HEK293T (cell line): ENCODE measurements at regions not wholly inside any gene's neighbourhood (a gene's known extent, or its start where the extent isn't known, plus 50 kb on each side); places are given as distances from the start of the nearest gene placed in this dataset.

ENCODE experiments used
- CTCF ChIA-PET: fragments of 350-600 bp; formaldehyde crosslinking; extraction: SDS; loops from one replicate; lab custom pipeline; 2021; ENCODE audit warnings: antibody characterized with exemption, inconsistent platforms; lab: Yijun Ruan, JAX
- POLR2A ChIA-PET: fragments of 350-600 bp; formaldehyde crosslinking; extraction: SDS; loops from one replicate; lab custom pipeline; 2020; ENCODE audit warnings: antibody characterized with exemption, inconsistent platforms; lab: Yijun Ruan, JAX
- DNase-seq: peaks from one replicate; pipeline ENCODE4 v3.0.0; 2012; ENCODE audit warnings: mixed read lengths; ENCODE audit errors: extremely low spot score
- ARNT ChIP-seq: fragments of 450-650 bp; IDR thresholded peaks from 2 replicates; pipeline ENCODE4 v1.6.1; 2017; ENCODE audit warnings: mild to moderate bottlenecking
- BHLHE40 ChIP-seq: fragments of 450-650 bp; IDR thresholded peaks from 2 replicates; pipeline ENCODE4 v1.6.1; 2016; ENCODE audit warnings: mild to moderate bottlenecking, moderate library complexity, borderline replicate concordance
- CTBP1 ChIP-seq: fragments of 450-650 bp; IDR thresholded peaks from 2 replicates; pipeline ENCODE4 v1.6.1; 2016; ENCODE audit warnings: borderline replicate concordance
- ELF4 ChIP-seq: fragments of 450-650 bp; IDR thresholded peaks from 2 replicates; pipeline ENCODE4 v1.6.1; 2017; ENCODE audit warnings: antibody characterized with exemption
- FOXA1 ChIP-seq: fragments of 450-650 bp; IDR thresholded peaks from 2 replicates; pipeline ENCODE4 v1.6.1; 2016; ENCODE audit warnings: mild to moderate bottlenecking
- FOXK2 ChIP-seq: fragments of 450-650 bp; IDR thresholded peaks from 2 replicates; pipeline ENCODE4 v1.6.1; 2016; ENCODE audit warnings: mild to moderate bottlenecking
- FOXM1 ChIP-seq: fragments of 450-650 bp; IDR thresholded peaks from 2 replicates; pipeline ENCODE4 v1.6.1; 2017; ENCODE audit warnings: mild to moderate bottlenecking, borderline replicate concordance
- HDGF ChIP-seq: fragments of 450-650 bp; IDR thresholded peaks from 2 replicates; pipeline ENCODE4 v1.6.1; 2017; ENCODE audit warnings: antibody characterized with exemption, borderline replicate concordance
- L3MBTL2 ChIP-seq: fragments of 450-650 bp; conservative IDR thresholded peaks from 2 replicates; pipeline ENCODE4 v1.6.1; 2016; ENCODE audit warnings: mild to moderate bottlenecking
- LEF1 ChIP-seq: fragments of 450-650 bp; IDR thresholded peaks from 2 replicates; pipeline ENCODE4 v1.6.1; 2017; ENCODE audit warnings: mild to moderate bottlenecking, borderline replicate concordance
- NFRKB ChIP-seq: fragments of 450-650 bp; IDR thresholded peaks from 2 replicates; pipeline ENCODE4 v1.6.1; 2016; ENCODE audit warnings: mild to moderate bottlenecking, moderate library complexity
- PKNOX1 ChIP-seq: fragments of 450-650 bp; IDR thresholded peaks from 2 replicates; pipeline ENCODE4 v1.6.1; 2016
- SP1 ChIP-seq: fragments of 450-650 bp; IDR thresholded peaks from 2 replicates; pipeline ENCODE4 v1.6.1; 2017
- SUZ12 ChIP-seq: fragments of 450-650 bp; IDR thresholded peaks from 2 replicates; pipeline ENCODE4 v1.6.1; 2016; ENCODE audit warnings: mild to moderate bottlenecking
- TARDBP ChIP-seq: fragments of 450-650 bp; IDR thresholded peaks from 2 replicates; pipeline ENCODE4 v1.6.1; 2016
- ZNF384 ChIP-seq: fragments of 450-650 bp; IDR thresholded peaks from 2 replicates; pipeline ENCODE4 v1.6.1; 2016

GRCh38 chr5:163623524-163623923, 118.1 kb downstream of the MAT2B start:
- ChIA-PET CTCF (no interaction called here), POLR2A (no interaction called here)
- TF ChIP-seq SP1: no peak
- no peak for DNase-seq

DNA sequence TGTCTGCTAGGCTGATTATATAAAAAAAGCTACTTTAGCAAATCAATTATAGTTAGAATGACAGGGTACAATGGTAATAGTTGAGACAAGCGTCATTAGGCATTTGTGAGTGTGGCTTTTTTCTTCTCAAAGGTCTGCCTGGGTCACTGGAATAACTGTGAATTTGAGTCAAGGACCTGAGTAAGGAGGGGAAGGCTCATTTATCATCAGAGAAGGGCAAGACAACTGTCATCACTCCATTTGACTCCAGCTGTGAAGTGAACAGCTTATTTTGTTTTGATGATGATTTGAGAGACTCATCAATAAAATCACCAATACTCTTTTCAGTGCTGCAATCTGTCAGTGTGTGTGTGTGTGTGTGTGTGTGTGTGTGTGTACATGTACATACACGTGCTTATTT, 118.6 kb downstream of the MAT2B start:
- TF ChIP-seq BHLHE40: no peak
- no peak for TF ChIP-seq FOXM1
- no peak for TF ChIP-seq LEF1
- TF ChIP-seq HDGF: no peak
- TF ChIP-seq L3MBTL2: no peak
- TF ChIP-seq FOXK2: no peak
- TF ChIP-seq ELF4: no peak
- no peak for TF ChIP-seq FOXA1
- TF ChIP-seq CTBP1: no peak
- no peak for TF ChIP-seq SP1
- no peak for TF ChIP-seq ZNF384
- no peak for TF ChIP-seq PKNOX1
- no peak for TF ChIP-seq NFRKB
- TF ChIP-seq SUZ12: no peak
- TF ChIP-seq ARNT: no peak
- no peak for TF ChIP-seq TARDBP
- no peak for DNase-seq
- CTCF ChIA-PET: no interaction called here
- POLR2A ChIA-PET: no interaction called here

GRCh38 chr5:163624431-163624830, 119.0 kb downstream of the MAT2B start:
- CTCF ChIA-PET: no interaction called here
- POLR2A ChIA-PET: no interaction called here
- TF ChIP-seq PKNOX1 (no peak), TARDBP (no peak), CTBP1 (no peak), ARNT (no peak), L3MBTL2 (no peak), SUZ12 (no peak), LEF1 (no peak), NFRKB (no peak)
- no peak for DNase-seq

DNA sequence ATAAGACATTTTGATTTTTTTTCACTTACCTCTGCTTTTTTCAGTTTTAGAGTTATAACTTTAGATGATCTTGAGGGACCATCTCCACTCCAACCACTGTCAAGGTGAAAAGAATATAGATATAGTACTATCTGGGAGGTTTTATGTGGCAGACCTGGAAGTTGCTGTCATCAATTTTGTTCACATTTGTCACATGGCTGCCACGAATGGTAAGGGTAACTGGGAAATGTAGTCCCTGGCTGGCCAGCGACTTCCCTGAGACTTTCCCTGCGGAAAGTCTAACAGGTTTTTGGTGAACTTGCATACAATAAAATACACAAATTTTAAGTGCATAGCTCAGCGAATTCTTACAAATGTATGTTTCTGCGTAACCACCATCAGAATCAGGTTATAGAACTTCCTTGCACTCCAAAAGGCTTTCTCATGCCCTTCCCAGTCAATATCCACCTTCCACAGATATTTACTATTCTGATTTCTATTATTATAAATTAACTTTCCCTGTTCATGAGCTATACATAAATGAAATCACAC, 121.5 kb downstream of the MAT2B start:
- ChIA-PET CTCF (no interaction called here), POLR2A (no interaction called here)
- TF ChIP-seq L3MBTL2: no peak
- TF ChIP-seq ZNF384: no peak
- TF ChIP-seq ARNT: no peak
- TF ChIP-seq LEF1: no peak
- TF ChIP-seq FOXM1: no peak
- no peak for TF ChIP-seq CTBP1
- no peak for TF ChIP-seq ELF4
- no peak for TF ChIP-seq HDGF
- TF ChIP-seq FOXK2: no peak
- TF ChIP-seq SP1: no peak
- TF ChIP-seq TARDBP: no peak
- TF ChIP-seq BHLHE40: no peak
- no peak for TF ChIP-seq NFRKB
- TF ChIP-seq PKNOX1: no peak
- TF ChIP-seq SUZ12: no peak
- no peak for TF ChIP-seq FOXA1
- no peak for DNase-seq

DNA sequence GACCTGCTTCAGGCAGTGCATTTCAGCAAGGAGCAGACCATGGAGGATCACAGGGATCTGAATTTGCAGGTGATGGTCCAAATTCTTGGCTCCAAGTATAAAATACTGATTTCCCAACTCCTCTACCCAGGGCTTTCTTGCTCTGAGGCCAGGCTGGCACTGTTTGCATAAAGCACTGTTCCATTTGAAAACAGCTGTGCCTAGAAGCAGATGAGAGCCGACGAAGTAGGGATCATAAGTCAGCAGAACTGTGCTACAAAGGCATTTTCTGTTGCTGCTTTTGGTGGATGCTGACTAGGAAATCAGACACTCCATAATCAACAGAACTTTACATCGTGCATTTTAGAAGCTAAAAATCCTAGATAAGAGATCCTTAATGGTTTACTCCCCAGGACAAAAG, 126.4 kb downstream of the MAT2B start:
- no peak for DNase-seq
- CTCF ChIA-PET: no interaction called here
- POLR2A ChIA-PET: no interaction called here
- no peak for TF ChIP-seq LEF1
- TF ChIP-seq HDGF: no peak
- no peak for TF ChIP-seq NFRKB
- no peak for TF ChIP-seq FOXM1
- no peak for TF ChIP-seq L3MBTL2
- no peak for TF ChIP-seq ARNT
- TF ChIP-seq PKNOX1: no peak
- no peak for TF ChIP-seq ZNF384
- TF ChIP-seq CTBP1: no peak
- no peak for TF ChIP-seq SUZ12

- TF ChIP-seq FOXM1 (no peak), ELF4 (no peak), L3MBTL2 (no peak), SUZ12 (no peak)
- ChIA-PET POLR2A (no interaction called here), CTCF (no interaction called here)
- DNase-seq: no peak
Observed at GRCh38 chr5:163633926-163634460, 128.6 kb downstream of the MAT2B start.
